Effector memory CD8-positive, alpha-beta T cell (primary cell): ENCODE measurements at regions not wholly inside any gene's neighbourhood (a gene's known extent, or its start where the extent isn't known, plus 50 kb on each side); places are given as distances from the start of the nearest gene placed in this dataset.
"Not testable (repeated sequence)": the region's sequence is repeated elsewhere in the genome, so short reads cannot be mapped to it uniquely, and the experiment has no call there.

Experiments used
- ATAC-seq: fragments of 150-1000 bp; cut with Tn5 transposase; replicated peaks from 2 replicates; pipeline ENCODE4 v1.10.0; 2021; ENCODE audit warnings: mild to moderate bottlenecking, moderate library complexity
- DNase-seq, 3 experiments: peaks; one replicate each; pipeline ENCODE4 v3.0.0; 2021
- H3K27ac Mint-ChIP-seq, 2 donors: one replicate each; pipeline ENCODE4 v1.8.0; 2022; ENCODE audit warnings: mild to moderate bottlenecking in 2 of 2, mixed read lengths in 2 of 2, moderate library complexity in 2 of 2
- H3K27me3 Mint-ChIP-seq, 2 donors: one replicate each; pipeline ENCODE4 v1.8.0; 2022; ENCODE audit warnings: mixed read lengths in 2 of 2
- H3K36me3 Mint-ChIP-seq: one replicate; pipeline ENCODE4 v1.8.0; 2022; ENCODE audit warnings: mild to moderate bottlenecking, moderate library complexity, mixed read lengths; ENCODE audit not compliant: insufficient read depth
- H3K4me1 Mint-ChIP-seq, 2 donors: one replicate each; pipeline ENCODE4 v1.8.0; 2022; ENCODE audit warnings: low read depth in 2 of 2, mixed read lengths in 2 of 2
- H3K4me3 Mint-ChIP-seq, 2 donors: one replicate each; pipeline ENCODE4 v1.8.0; 2022; ENCODE audit warnings: mild to moderate bottlenecking in 2 of 2, mixed read lengths in 2 of 2, moderate library complexity in 2 of 2
- H3K9me3 Mint-ChIP-seq, 2 donors: one replicate each; pipeline ENCODE4 v1.8.0; 2022; ENCODE audit warnings: mixed read lengths in 2 of 2

DNA sequence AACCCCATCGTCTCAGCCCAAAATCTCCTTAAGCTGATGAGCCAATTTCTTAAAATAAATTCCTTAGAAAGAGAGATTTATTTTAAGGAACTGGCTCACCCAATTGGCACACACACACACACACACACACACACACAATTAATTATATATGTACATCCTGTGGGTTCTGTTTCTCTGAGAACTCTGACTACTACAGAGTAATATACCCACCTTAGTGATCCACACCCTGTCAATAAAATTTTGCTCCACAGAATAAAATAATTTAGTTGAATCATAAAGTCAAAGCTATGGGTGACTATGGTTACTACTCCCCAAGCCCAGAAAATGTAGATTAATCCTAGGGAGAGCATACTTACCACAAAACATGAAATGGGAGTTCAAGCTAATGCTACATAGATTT lies 131.0 kb downstream of the DMAC1 start:
- no peaks in the 10 kb centered on the region for H3K36me3 Mint-ChIP-seq
- ATAC-seq (no peak), DNase-seq (no peak)
- H3K4me1 Mint-ChIP-seq, result no peaks in the 10 kb centered on the region
- peaks cover 0 to 23% of the 10 kb centered on the region in 2 donors for H3K27me3 Mint-ChIP-seq
- H3K9me3 Mint-ChIP-seq, result no peaks in the 10 kb centered on the region
- no peak overlapping the region for H3K27ac Mint-ChIP-seq
- no peak overlapping the region for H3K4me3 Mint-ChIP-seq

DNA sequence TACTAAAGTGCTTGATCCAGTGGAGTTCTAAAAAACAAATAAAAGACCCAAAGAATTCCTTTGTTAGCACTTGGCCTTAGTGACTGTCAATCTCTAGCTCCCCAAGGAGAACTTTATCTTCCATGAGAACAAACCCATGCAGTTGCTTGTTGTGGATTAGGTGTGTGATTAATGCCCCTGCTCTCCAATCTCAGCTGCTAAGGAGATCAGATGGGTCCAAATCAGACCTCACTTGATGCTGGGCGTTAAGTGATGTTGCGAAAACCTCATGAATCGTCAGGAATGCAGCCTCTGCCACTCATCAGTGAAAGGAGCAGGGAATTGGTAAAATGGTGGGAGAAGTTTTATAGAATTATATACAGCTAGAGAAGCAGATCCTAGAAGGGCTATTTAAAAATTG lies 133.7 kb downstream of the DMAC1 start:
- Mint-ChIP-seq H3K4me3 (no peak overlapping the region), H3K27ac (no peak overlapping the region), H3K36me3 (no peaks in the 10 kb centered on the region), H3K9me3 (no peaks in the 10 kb centered on the region), H3K27me3 (peaks cover 0 to 23% of the 10 kb centered on the region in 2 donors), H3K4me1 (no peaks in the 10 kb centered on the region)
- ATAC-seq (no peak), DNase-seq (no peak)

- no peak for ATAC-seq
- DNase-seq, result no peak
- Mint-ChIP-seq H3K36me3 (no peaks in the 10 kb centered on the region), H3K27ac (no peak overlapping the region), H3K9me3 (no peaks in the 10 kb centered on the region), H3K27me3 (peaks cover 0 to 2% of the 10 kb centered on the region in 2 donors), H3K4me3 (no peak overlapping the region), H3K4me1 (no peaks in the 10 kb centered on the region)
Observed at GRCh38 chr9:7659766-7660165, 139.8 kb downstream of the DMAC1 start.

DNA sequence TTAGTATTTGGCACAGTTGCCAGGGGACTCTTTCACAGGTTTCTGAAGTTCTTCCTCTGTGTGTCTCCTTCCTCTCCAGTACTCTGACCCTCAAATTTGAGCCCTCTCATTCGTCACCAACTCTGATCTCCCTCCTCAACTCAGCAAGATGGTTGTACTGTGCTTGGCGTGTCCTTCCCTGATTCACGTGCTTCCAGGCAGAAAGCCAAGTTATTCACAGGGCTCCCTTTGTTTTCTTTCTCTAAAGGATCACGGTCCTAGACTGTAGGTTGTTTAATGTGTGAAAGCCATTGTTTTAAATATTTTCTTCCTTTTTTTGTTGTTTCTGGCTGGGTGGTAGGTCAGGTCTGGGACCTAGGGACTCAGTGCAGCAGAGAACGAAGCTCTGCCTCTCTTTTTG lies 142.9 kb downstream of the DMAC1 start:
- Mint-ChIP-seq H3K4me3 (no peak overlapping the region), H3K9me3 (no peaks in the 10 kb centered on the region), H3K36me3 (no peaks in the 10 kb centered on the region), H3K27me3 (no peaks in the 10 kb centered on the region), H3K4me1 (no peaks in the 10 kb centered on the region), H3K27ac (peak overlapping the region in 1 of 2 donors; percentile 3)
- ATAC-seq (no peak), DNase-seq (no peak)

DNA sequence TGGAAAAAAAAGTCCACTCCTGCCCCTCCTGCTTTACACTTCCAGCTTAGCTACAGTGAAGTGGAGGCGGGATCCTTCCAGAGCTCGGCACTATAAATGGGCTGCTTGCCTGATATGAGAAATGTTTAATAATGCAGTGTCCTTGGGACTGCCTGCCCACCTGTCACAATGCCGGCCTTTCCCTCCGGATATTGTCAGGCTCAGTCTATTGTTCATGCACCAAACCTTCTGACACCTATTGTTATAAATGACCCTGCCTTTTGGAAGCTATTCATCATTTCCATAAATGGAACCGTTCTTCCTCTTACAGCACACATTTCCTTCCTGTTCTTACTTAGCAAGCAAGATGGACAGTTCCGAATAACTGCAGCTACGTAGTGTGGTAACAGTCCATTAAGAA lies 146.3 kb downstream of the DMAC1 start:
- Mint-ChIP-seq H3K27me3 (peaks cover 0 to under 1% of the 10 kb centered on the region in 2 donors), H3K9me3 (no peaks in the 10 kb centered on the region), H3K4me3 (no peak overlapping the region), H3K36me3 (no peaks in the 10 kb centered on the region), H3K27ac (no peak overlapping the region), H3K4me1 (no peaks in the 10 kb centered on the region)
- ATAC-seq (no peak), DNase-seq (no peak)

DNA sequence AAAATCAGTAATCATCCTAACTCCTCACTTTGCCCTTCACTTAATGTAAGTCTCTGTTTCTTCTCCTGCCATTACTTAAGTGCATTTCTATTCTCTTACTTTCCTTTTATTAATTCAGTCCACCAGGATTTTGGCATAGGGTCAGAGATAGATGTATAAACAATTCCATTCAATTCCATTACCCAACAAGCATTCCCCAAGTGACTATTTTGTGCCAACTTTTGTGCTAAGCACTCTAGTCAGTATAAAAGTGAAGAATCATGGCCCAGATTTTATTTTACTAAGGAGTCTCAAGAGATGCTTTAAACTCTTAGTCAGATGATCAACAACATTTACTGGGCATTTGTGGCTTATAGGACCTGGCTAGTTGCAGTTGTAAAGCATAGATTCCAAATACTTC lies 159.3 kb downstream of the DMAC1 start:
- Mint-ChIP-seq H3K4me1 (no peaks in the 10 kb centered on the region), H3K4me3 (no peak overlapping the region), H3K27ac (no peak overlapping the region), H3K9me3 (peaks cover 0 to 2% of the 10 kb centered on the region in 2 donors), H3K36me3 (no peaks in the 10 kb centered on the region), H3K27me3 (no peaks in the 10 kb centered on the region)
- DNase-seq (no peak), ATAC-seq (no peak)

- DNase-seq (no peak), ATAC-seq (no peak)
- H3K9me3 Mint-ChIP-seq, result peaks cover 0 to 2% of the 10 kb centered on the region in 2 donors
- H3K27ac Mint-ChIP-seq, result no peak overlapping the region
- H3K27me3 Mint-ChIP-seq, result no peaks in the 10 kb centered on the region
- no peak overlapping the region for H3K4me3 Mint-ChIP-seq
- H3K4me1 Mint-ChIP-seq, result no peaks in the 10 kb centered on the region
- no peaks in the 10 kb centered on the region for H3K36me3 Mint-ChIP-seq
Observed at GRCh38 chr9:7639471-7639870, 160.1 kb downstream of the DMAC1 start.

DNA sequence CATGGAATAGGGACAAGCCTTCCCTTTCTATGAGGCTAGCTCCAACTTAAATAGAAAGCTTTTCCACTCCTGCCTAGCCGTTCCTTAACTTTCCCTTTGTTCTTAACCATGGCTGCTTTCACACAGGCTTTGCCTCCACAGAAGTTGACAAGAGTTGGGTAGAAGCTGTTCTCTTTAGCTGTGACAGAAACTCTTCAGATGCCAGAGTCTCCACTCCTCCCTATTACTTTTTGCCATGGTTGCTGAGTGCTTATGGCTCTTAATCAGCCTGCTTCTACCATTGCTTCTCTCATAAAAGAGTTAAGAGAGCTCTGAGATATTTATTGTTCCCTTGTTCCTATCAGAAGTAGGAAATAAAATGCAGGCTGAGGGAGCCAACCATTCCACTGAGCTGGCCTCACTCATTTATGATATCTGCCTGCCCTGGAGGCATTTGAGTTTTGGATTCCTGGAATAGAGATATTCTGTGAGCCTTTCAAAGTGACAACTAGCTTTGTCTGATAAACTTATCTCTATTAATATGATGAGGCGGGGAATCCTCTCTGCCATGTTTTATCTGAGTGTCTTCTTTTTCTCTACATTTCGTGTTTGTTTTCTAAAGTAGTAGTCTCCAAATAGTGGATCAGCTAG lies 162.6 kb downstream of the DMAC1 start:
- Mint-ChIP-seq H3K27ac (no peak overlapping the region), H3K36me3 (no peaks in the 10 kb centered on the region), H3K27me3 (no peaks in the 10 kb centered on the region), H3K4me1 (no peaks in the 10 kb centered on the region), H3K4me3 (no peak overlapping the region), H3K9me3 (peaks cover 0 to 2% of the 10 kb centered on the region in 2 donors)
- no peak for ATAC-seq
- DNase-seq, result no peak

- H3K36me3 Mint-ChIP-seq, result no peaks in the 10 kb centered on the region
- no peaks in the 10 kb centered on the region for H3K4me1 Mint-ChIP-seq
Observed at GRCh38 chr9:7636309-7636708, 163.3 kb downstream of the DMAC1 start.

DNA sequence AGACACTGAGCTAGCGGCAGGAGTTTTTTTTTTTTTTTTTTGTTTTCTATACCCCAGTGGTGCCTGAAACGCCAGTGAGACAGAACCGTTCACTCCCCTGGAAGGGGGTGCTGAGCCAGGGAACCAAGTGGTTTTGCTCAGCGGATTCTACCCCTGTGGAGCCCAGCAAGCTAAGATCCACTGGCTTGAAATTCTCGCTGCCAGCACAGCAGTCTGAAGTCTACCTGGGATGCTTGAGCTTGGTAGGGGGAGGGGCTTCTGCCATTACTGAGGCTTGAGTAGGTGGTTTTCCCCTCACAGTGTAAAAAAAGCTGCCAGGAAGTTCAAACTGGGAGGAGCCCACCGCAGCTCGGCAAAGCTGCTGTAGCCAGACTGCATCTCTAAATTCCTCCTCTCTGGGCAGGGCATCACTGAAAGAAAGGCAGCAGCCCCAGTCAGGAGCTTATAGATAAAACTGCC lies 173.0 kb downstream of the DMAC1 start:
- Mint-ChIP-seq H3K4me3 (peak overlapping the region; percentile 38 to 67), H3K27me3 (peaks cover 14 to 17% of the 10 kb centered on the region in 2 donors), H3K9me3 (peaks cover 6 to 17% of the 10 kb centered on the region in 2 donors), H3K27ac (peak overlapping the region in 1 of 2 donors; percentile 16), H3K4me1 (peaks cover 5 to 23% of the 10 kb centered on the region in 2 donors)
- DNase-seq (peak in 2 of 3 experiments; percentile 29 to 34), ATAC-seq (peak; percentile 68)
- not testable (repeated sequence) for H3K36me3 Mint-ChIP-seq

More at GRCh38 chr9:7636309-7636708, 163.3 kb downstream of the DMAC1 start:
- Mint-ChIP-seq H3K9me3 (peaks cover 0 to 2% of the 10 kb centered on the region in 2 donors), H3K27me3 (no peaks in the 10 kb centered on the region), H3K27ac (no peak overlapping the region), H3K4me3 (no peak overlapping the region)
- DNase-seq, result no peak
- ATAC-seq, result no peak

DNA sequence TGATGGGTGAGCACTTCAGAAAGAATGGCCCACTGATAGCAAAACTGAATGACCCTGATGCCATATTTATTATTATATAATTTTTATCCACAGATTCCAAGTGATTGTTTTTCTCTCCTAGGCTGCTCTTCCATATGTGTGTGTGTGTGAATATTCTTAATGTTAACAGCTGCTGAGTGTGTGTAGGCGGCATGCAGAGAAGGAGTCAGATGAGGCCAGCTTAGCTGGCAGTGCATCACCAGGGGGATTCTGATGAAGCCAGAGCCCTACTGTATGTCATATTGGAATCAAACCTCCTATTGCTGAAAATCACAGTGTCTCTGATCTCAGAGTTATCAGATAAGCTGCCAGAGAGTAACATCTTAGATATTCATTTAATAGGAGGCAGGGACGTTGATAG lies 177.1 kb downstream of the DMAC1 start:
- Mint-ChIP-seq H3K4me3 (no peak overlapping the region), H3K4me1 (peaks cover 5 to 18% of the 10 kb centered on the region in 2 donors), H3K36me3 (no peaks in the 10 kb centered on the region), H3K27ac (no peak overlapping the region), H3K9me3 (peaks cover 0 to 6% of the 10 kb centered on the region in 2 donors), H3K27me3 (peaks cover 6 to 8% of the 10 kb centered on the region in 2 donors)
- DNase-seq (no peak), ATAC-seq (no peak)

- H3K9me3 Mint-ChIP-seq, result no peaks in the 10 kb centered on the region
- no peak overlapping the region for H3K27ac Mint-ChIP-seq
- H3K4me3 Mint-ChIP-seq, result no peak overlapping the region
- H3K4me1 Mint-ChIP-seq, result peaks cover 8 to 12% of the 10 kb centered on the region in 2 donors
- peaks cover 0 to 7% of the 10 kb centered on the region in 2 donors for H3K27me3 Mint-ChIP-seq
- no peak for DNase-seq
- H3K36me3 Mint-ChIP-seq, result no peaks in the 10 kb centered on the region
- ATAC-seq, result no peak
Observed at GRCh38 chr9:7615344-7615743, 184.2 kb downstream of the DMAC1 start.

- H3K27ac Mint-ChIP-seq, result no peak overlapping the region
Observed at GRCh38 chr9:7613931-7614330, 185.6 kb downstream of the DMAC1 start.

DNA sequence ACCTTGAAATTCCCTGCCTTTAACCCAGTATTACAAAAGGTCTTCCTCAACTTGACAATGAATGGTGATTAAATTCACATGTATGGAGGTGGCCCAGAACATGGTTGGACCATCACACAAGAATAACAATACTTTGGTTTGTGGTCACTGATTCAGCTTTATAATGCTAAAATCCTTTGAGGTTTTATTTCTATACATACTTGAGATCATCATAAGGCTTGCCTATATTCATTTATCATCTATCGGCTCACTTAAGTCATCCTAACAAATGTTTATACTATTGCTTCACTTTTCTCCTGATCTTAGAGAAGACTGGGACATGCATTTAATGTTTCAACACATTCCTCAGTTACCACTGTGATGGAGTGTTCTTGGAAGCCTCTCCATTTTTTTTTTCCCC lies 191.3 kb downstream of the DMAC1 start:
- Mint-ChIP-seq H3K27ac (no peak overlapping the region), H3K4me1 (peaks cover 0 to 4% of the 10 kb centered on the region in 2 donors), H3K36me3 (no peaks in the 10 kb centered on the region), H3K4me3 (no peak overlapping the region), H3K9me3 (no peaks in the 10 kb centered on the region), H3K27me3 (no peaks in the 10 kb centered on the region)
- ATAC-seq, result no peak
- no peak for DNase-seq

More at GRCh38 chr9:7613931-7614330, 185.6 kb downstream of the DMAC1 start:
- Mint-ChIP-seq H3K9me3 (no peaks in the 10 kb centered on the region), H3K4me1 (peaks cover 8 to 12% of the 10 kb centered on the region in 2 donors), H3K27me3 (peaks cover 0 to 7% of the 10 kb centered on the region in 2 donors), H3K36me3 (no peaks in the 10 kb centered on the region), H3K4me3 (peak overlapping the region; percentile 8 to 57)
- DNase-seq (no peak), ATAC-seq (peak; percentile 56)
